ENCODE measurements at regions not wholly inside any gene's neighbourhood (a gene's known extent, or its start where the extent isn't known, plus 50 kb on each side); places are given as distances from the start of the nearest gene placed in this dataset.

GRCh38 chr10:57113545-57113944 is 752.5 kb upstream of the ZWINT start:
- TF ChIP-seq CTCF (IDR thresholded peaks at IDR 0.05), result no peak
- no peak for TF ChIP-seq EZH2 (IDR thresholded peaks at IDR 0.05; ENCODE audit: borderline replicate concordance, insufficient read depth, low read depth, low read length, poor library complexity, severe bottlenecking)
